Neuronal stem cell (in vitro differentiated cells): ENCODE measurements at regions not wholly inside any gene's neighbourhood (a gene's known extent, or its start where the extent isn't known, plus 50 kb on each side); places are given as distances from the start of the nearest gene placed in this dataset.
A peak's percentile ranks its signal among the peaks of the same experiment; 100 is the strongest.
"Not testable (repeated sequence)": the region's sequence is repeated elsewhere in the genome, so short reads cannot be mapped to it uniquely, and the experiment has no call there.

Experiments
- DNase-seq: peaks from one replicate; pipeline ENCODE4 v3.0.0-alpha.2; 2013; ENCODE audit warnings: low spot score
- H2AFZ ChIP-seq: one replicate; pipeline ENCODE4 v1.6.1; 2013; ENCODE audit warnings: mild to moderate bottlenecking, low read length, inconsistent platforms
- H2AK5ac ChIP-seq: 2 replicates; pipeline ENCODE4 v1.6.1; 2013; ENCODE audit warnings: low read depth, mild to moderate bottlenecking, inconsistent platforms, low read length, moderate library complexity, mixed read lengths
- H2BK120ac ChIP-seq: 2 replicates; pipeline ENCODE4 v1.6.1; 2013; ENCODE audit warnings: low read depth, mild to moderate bottlenecking, inconsistent platforms, low read length, moderate library complexity, mixed read lengths
- H2BK12ac ChIP-seq: one replicate; pipeline ENCODE4 v1.6.1; 2013; ENCODE audit warnings: low read length, inconsistent platforms
- H2BK15ac ChIP-seq: 2 replicates; pipeline ENCODE4 v1.6.1; 2013; ENCODE audit warnings: mild to moderate bottlenecking, low read length, inconsistent platforms, mixed read lengths
- H2BK5ac ChIP-seq: one replicate; pipeline ENCODE4 v1.6.1; 2013; ENCODE audit warnings: inconsistent platforms, mild to moderate bottlenecking, low read length, moderate library complexity
- H3K14ac ChIP-seq: one replicate; pipeline ENCODE4 v1.6.1; 2013; ENCODE audit warnings: low read length, inconsistent platforms
- H3K18ac ChIP-seq: 2 replicates; pipeline ENCODE4 v1.6.1; 2013; ENCODE audit warnings: low read length, inconsistent platforms
- H3K23ac ChIP-seq: 2 replicates; pipeline ENCODE4 v1.6.1; 2013; ENCODE audit warnings: low read depth, mild to moderate bottlenecking, mixed read lengths, low read length, inconsistent platforms; ENCODE audit not compliant: poor library complexity
- H3K27ac ChIP-seq: replicated peaks from 3 replicates; pipeline ENCODE4 v1.5.1; 2013; ENCODE audit warnings: low read length, inconsistent platforms
- H3K27me3 ChIP-seq, 3 experiments: 2 replicates each; pipeline ENCODE4 v1.6.1; 2013; ENCODE audit warnings: low read length in 3 of 3, mild to moderate bottlenecking in 2 of 3, inconsistent platforms in 1 of 3, low read depth in 1 of 3, mixed read lengths in 1 of 3, moderate library complexity in 1 of 3; ENCODE audit not compliant: control insufficient read depth in 3 of 3, insufficient read depth in 3 of 3
- H3K36me3 ChIP-seq, 2 donors: replicated peaks in 1 of 2; 2 replicates each; pipeline ENCODE4 v1.6.1; 2013; ENCODE audit warnings: low read length in 2 of 2; ENCODE audit not compliant: control insufficient read depth in 2 of 2, insufficient read depth in 2 of 2
- H3K4ac ChIP-seq: 2 replicates; pipeline ENCODE4 v1.6.1; 2013; ENCODE audit warnings: inconsistent platforms, mild to moderate bottlenecking, low read length, moderate library complexity
- H3K4me1 ChIP-seq, 2 donors: 1 replicate in 1 of 2; 2 replicates in 1 of 2; pipeline ENCODE4 v1.6.1; 2013; ENCODE audit warnings: low read length in 2 of 2, low read depth in 1 of 2; ENCODE audit not compliant: control insufficient read depth in 2 of 2, insufficient read depth in 1 of 2
- H3K4me2 ChIP-seq: one replicate; pipeline ENCODE4 v1.6.1; 2013; ENCODE audit warnings: mild to moderate bottlenecking, low read length, inconsistent platforms; ENCODE audit not compliant: insufficient read depth, poor library complexity, severe bottlenecking
- H3K4me3 ChIP-seq, 2 donors: 2 replicates each; pipeline ENCODE4 v1.5.1; 2013; ENCODE audit warnings: low read length in 2 of 2, mild to moderate bottlenecking in 2 of 2, inconsistent platforms in 1 of 2, moderate library complexity in 1 of 2
- H3K79me1 ChIP-seq: one replicate; pipeline ENCODE4 v1.6.1; 2013; ENCODE audit warnings: low read depth, mild to moderate bottlenecking, inconsistent platforms, low read length, moderate library complexity
- H3K9ac ChIP-seq: one replicate; pipeline ENCODE4 v1.6.1; 2013; ENCODE audit warnings: mild to moderate bottlenecking, low read depth, low read length, inconsistent platforms; ENCODE audit not compliant: poor library complexity
- H3K9me3 ChIP-seq, 2 donors: replicated peaks in 1 of 2; 2 replicates each; pipeline versions ENCODE3 to v1.6.1; 2013; ENCODE audit warnings: low read length in 2 of 2, mild to moderate bottlenecking in 2 of 2, inconsistent platforms in 1 of 2, low read depth in 1 of 2, mixed read lengths in 1 of 2, moderate library complexity in 1 of 2; ENCODE audit not compliant: control insufficient read depth in 2 of 2, insufficient read depth in 1 of 2
- H4K8ac ChIP-seq: one replicate; pipeline ENCODE4 v1.6.1; 2013; ENCODE audit warnings: low read depth, mild to moderate bottlenecking, inconsistent platforms, low read length, moderate library complexity
- H4K91ac ChIP-seq: one replicate; pipeline ENCODE4 v1.6.1; 2013; ENCODE audit warnings: low read length, low read depth, mild to moderate bottlenecking, inconsistent platforms; ENCODE audit not compliant: poor library complexity
- WGBS, 2 donors: extraction: QIAGEN DNeasy Blood & Tissue Kit; methylation state at CpG; one replicate each; pipeline ENCODE4 v1.1.7; 2013; ENCODE audit warnings: missing lambda C conversion rate in 2 of 2, mixed read lengths in 1 of 2; ENCODE audit not compliant: insufficient read length in 2 of 2, insufficient replicate concordance in 1 of 2; ENCODE audit errors: extremely low coverage in 2 of 2; 5-methylcytosine and 5-hydroxymethylcytosine counted together

- Histone ChIP-seq H2BK15ac (no peak overlapping the region), H2BK120ac (no peak overlapping the region), H3K4me3 (no peak overlapping the region), H3K4me1 (no peaks in the 10 kb centered on the region), H3K23ac (no peak overlapping the region), H3K4me2 (no peak overlapping the region), H3K36me3 (no peaks in the 10 kb centered on the region), H3K18ac (no peak overlapping the region), H3K9me3 (peaks cover 14 to 27% of the 10 kb centered on the region in 2 donors), H4K8ac (no peak overlapping the region), H3K4ac (no peak overlapping the region), H3K27ac (no peak overlapping the region), H4K91ac (no peak overlapping the region), H3K9ac (no peak overlapping the region), H2BK5ac (no peak overlapping the region), H2AK5ac (no peak overlapping the region), H3K14ac (no peak overlapping the region), H3K27me3 (no peaks in the 10 kb centered on the region), H3K79me1 (no peaks in the 10 kb centered on the region), H2BK12ac (no peak overlapping the region), H2AFZ (no peak overlapping the region)
- WGBS, 2 donors, result no CpG with 5 or more reads among the region's 7 CpGs
- no peak for DNase-seq
Observed at GRCh38 chr15:20345401-20345958, 196.1 kb downstream of the GOLGA6L6 start.

GRCh38 chr15:20344601-20345400, 196.8 kb downstream of the GOLGA6L6 start:
- H3K4me1 ChIP-seq, result no peaks in the 10 kb centered on the region
- H3K27me3 ChIP-seq, result no peaks in the 10 kb centered on the region
- H4K91ac ChIP-seq, result no peak overlapping the region
- no peak overlapping the region for H2BK15ac ChIP-seq
- H2AK5ac ChIP-seq, result no peak overlapping the region
- H3K9me3 ChIP-seq, result peaks cover 18 to 27% of the 10 kb centered on the region in 2 donors
- no peak overlapping the region for H3K14ac ChIP-seq
- H2BK120ac ChIP-seq, result no peak overlapping the region
- no peak overlapping the region for H3K4ac ChIP-seq
- no peak overlapping the region for H3K4me2 ChIP-seq
- H2BK5ac ChIP-seq, result no peak overlapping the region
- H3K36me3 ChIP-seq, result no peaks in the 10 kb centered on the region
- no CpG with 5 or more reads among the region's 12 CpGs for WGBS, 2 donors
- H4K8ac ChIP-seq, result no peak overlapping the region
- no peak overlapping the region for H2BK12ac ChIP-seq
- no peak overlapping the region for H3K9ac ChIP-seq
- no peak overlapping the region for H2AFZ ChIP-seq
- peak overlapping the region; percentile 21 for H3K18ac ChIP-seq
- H3K79me1 ChIP-seq, result peaks cover 2% of the 10 kb centered on the region
- H3K27ac ChIP-seq, result no peak overlapping the region
- DNase-seq, result no peak
- H3K4me3 ChIP-seq, result peak overlapping the region in 1 of 2 donors; percentile 22
- H3K23ac ChIP-seq, result no peak overlapping the region

DNA sequence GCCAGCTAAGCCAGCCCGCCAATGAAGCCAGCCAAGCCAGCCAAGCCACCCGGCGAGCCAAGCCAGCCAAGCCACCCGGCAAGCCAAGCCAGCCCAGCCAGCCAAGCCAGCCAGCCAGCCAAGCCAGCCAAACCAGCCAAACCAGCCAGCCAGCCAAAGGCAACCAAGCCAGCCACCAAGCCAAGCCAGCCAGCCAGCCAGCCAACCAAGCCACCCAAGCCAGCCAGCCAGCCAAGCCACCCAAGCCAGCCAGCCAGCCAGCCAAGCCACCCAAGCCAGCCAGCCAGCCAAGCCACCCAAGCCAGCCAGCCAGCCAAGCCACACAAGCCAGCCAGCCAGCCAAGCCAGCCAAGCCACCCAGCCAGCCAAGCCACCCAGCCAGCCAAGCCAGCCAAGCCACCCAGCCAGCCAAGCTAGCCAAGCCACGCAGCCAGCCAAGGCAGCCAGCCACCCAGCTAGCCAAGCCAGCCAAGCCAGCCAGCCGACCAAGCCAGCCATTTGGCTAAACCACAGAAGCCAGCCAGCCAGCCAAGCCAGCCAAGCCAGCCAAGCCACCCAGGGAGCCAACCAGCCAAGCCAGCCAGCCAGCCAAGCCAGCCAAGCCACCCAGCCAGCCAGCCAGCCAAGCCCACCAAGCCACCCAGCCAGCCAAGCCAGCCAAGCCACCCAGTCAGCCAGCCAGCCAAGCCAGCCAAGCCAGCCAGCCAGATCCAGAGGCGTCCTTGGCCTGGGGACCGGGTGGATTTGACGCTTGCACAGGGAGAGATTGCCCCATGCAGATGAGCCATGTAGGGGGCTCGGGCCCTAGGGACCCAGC, 198.0 kb downstream of the GOLGA6L6 start:
- peaks cover 18 to 22% of the 10 kb centered on the region in 2 donors for H3K9me3 ChIP-seq
- not testable (repeated sequence) for H2BK120ac ChIP-seq

More for the DNA sequence above, 198.0 kb downstream of the GOLGA6L6 start:
- H3K27ac ChIP-seq, H4K8ac ChIP-seq, H2BK5ac ChIP-seq, H3K4me2 ChIP-seq, H2AFZ ChIP-seq, H3K23ac ChIP-seq, DNase-seq, H3K9ac ChIP-seq, H2AK5ac ChIP-seq, H3K14ac ChIP-seq, H3K79me1 ChIP-seq, H2BK15ac ChIP-seq, H4K91ac ChIP-seq, H3K4me1 ChIP-seq, H3K36me3 ChIP-seq, H3K4ac ChIP-seq, H3K4me3 ChIP-seq, H3K18ac ChIP-seq, H3K27me3 ChIP-seq, H2BK12ac ChIP-seq: not testable (repeated sequence)
- no CpG with 5 or more reads among the region's 10 CpGs for WGBS, 2 donors
